NB4 (cell line): ENCODE measurements at regions not wholly inside any gene's neighbourhood (a gene's known extent, or its start where the extent isn't known, plus 50 kb on each side); places are given as distances from the start of the nearest gene placed in this dataset.

Experiments used
- CTCF ChIP-seq: IDR thresholded peaks from one replicate; pipeline ENCODE4 v1.5.1; 2012; ENCODE audit warnings: low read depth, low read length
- MAX ChIP-seq: IDR thresholded peaks from 2 replicates; pipeline ENCODE4 v1.6.1; 2011; ENCODE audit warnings: low read depth, low read length
- MYC ChIP-seq: IDR thresholded peaks from 2 replicates; pipeline ENCODE4 v1.6.1; 2011; ENCODE audit warnings: low read depth, low read length
- POLR2A ChIP-seq: IDR thresholded peaks from 2 replicates; pipeline ENCODE4 v1.6.1; 2011; ENCODE audit warnings: mild to moderate bottlenecking; ENCODE audit not compliant: insufficient read length; ENCODE audit errors: extremely low read depth

GRCh38 chr16:88299751-88300462 lies 82.9 kb upstream of the ZNF469 start:
- TF ChIP-seq CTCF: no peak
- no peak for TF ChIP-seq MAX
- no peak for TF ChIP-seq POLR2A
- TF ChIP-seq MYC: no peak
